ENCODE measurements at regions not wholly inside any gene's neighbourhood (a gene's known extent, or its start where the extent isn't known, plus 50 kb on each side); places are given as distances from the start of the nearest gene placed in this dataset.

GRCh38 chr7:35536396-35536826 is 158.5 kb downstream of the HERPUD2 start:
- DNase-seq (ENCODE audit: low read depth) = no peak

GRCh38 chr7:35533902-35534301 is 161.0 kb downstream of the HERPUD2 start:
- no peak for DNase-seq (ENCODE audit: low read depth)

GRCh38 chr7:35530124-35531109 is 164.5 kb downstream of the HERPUD2 start:
- DNase-seq (ENCODE audit: low read depth) = no peak

GRCh38 chr7:35529713-35530112 is 165.2 kb downstream of the HERPUD2 start:
- no peak for DNase-seq (ENCODE audit: low read depth)

- DNase-seq (ENCODE audit: low read depth) = no peak
These were observed 166.5 kb downstream of the HERPUD2 start for GRCh38 chr7:35528381-35528977.

- no peak for DNase-seq (ENCODE audit: low read depth)
These were observed 168.3 kb downstream of the HERPUD2 start for GRCh38 chr7:35526645-35527044.

GRCh38 chr7:35524112-35524804 is 170.7 kb downstream of the HERPUD2 start:
- DNase-seq (ENCODE audit: low read depth) = no peak

GRCh38 chr7:35523292-35523691 is 171.6 kb downstream of the HERPUD2 start:
- no peak for DNase-seq (ENCODE audit: low read depth)

GRCh38 chr7:35522697-35523096 is 172.2 kb downstream of the HERPUD2 start:
- no peak for DNase-seq (ENCODE audit: low read depth)

GRCh38 chr7:35521941-35522340 is 173.0 kb downstream of the HERPUD2 start:
- no peak for DNase-seq (ENCODE audit: low read depth)

- no peak for DNase-seq (ENCODE audit: low read depth)
These were observed 173.9 kb downstream of the HERPUD2 start for GRCh38 chr7:35520810-35521625.

GRCh38 chr7:35519971-35520809 is 174.7 kb downstream of the HERPUD2 start:
- DNase-seq (ENCODE audit: low read depth) = peak; percentile 83

- no peak for DNase-seq (ENCODE audit: low read depth)
These were observed 176.2 kb downstream of the HERPUD2 start for GRCh38 chr7:35518767-35519166.

- DNase-seq (ENCODE audit: low read depth) = no peak
These were observed 178.4 kb downstream of the HERPUD2 start for GRCh38 chr7:35516498-35516897.

- DNase-seq (ENCODE audit: low read depth) = peak; percentile 64
These were observed 181.1 kb downstream of the HERPUD2 start for GRCh38 chr7:35513828-35514227.

GRCh38 chr7:35513195-35513594 is 181.7 kb downstream of the HERPUD2 start:
- DNase-seq (ENCODE audit: low read depth) = no peak

GRCh38 chr7:35512716-35513115 is 182.2 kb downstream of the HERPUD2 start:
- no peak for DNase-seq (ENCODE audit: low read depth)

- no peak for DNase-seq (ENCODE audit: low read depth)
These were observed 186.1 kb downstream of the HERPUD2 start for GRCh38 chr7:35508623-35509400.

- no peak for DNase-seq (ENCODE audit: low read depth)
These were observed 189.9 kb downstream of the HERPUD2 start for GRCh38 chr7:35505066-35505465.

- no peak for DNase-seq (ENCODE audit: low read depth)
These were observed 190.6 kb downstream of the HERPUD2 start for GRCh38 chr7:35504365-35504764.

Measured in Daoy (cell line).